Natural killer cell (primary cell): ENCODE measurements at regions not wholly inside any gene's neighbourhood (a gene's known extent, or its start where the extent isn't known, plus 50 kb on each side); places are given as distances from the start of the nearest gene placed in this dataset.

Experiments used
- ATAC-seq, 3 donors: fragments of 150-1000 bp in 2 of 3; fragments of 200-7000 bp in 1 of 3; cut with Tn5 transposase; 1 replicate in 1 of 3; 2 replicates in 2 of 3; pipeline ENCODE4 v1.10.0; 2021; ENCODE audit warnings: mild to moderate bottlenecking in 2 of 3, moderate library complexity in 2 of 3
- DNase-seq, 2 donors: peaks; one replicate each; pipeline versions ENCODE4 v3.0.0 to v3.0.0-alpha.2; 2013 to 2021; ENCODE audit warnings: mixed read lengths in 1 of 2
- H3K27ac ChIP-seq: one replicate; pipeline ENCODE4 v1.5.1; 2013; ENCODE audit warnings: mild to moderate bottlenecking, low read length
- H3K27me3 ChIP-seq: one replicate; pipeline ENCODE4 v1.6.1; 2013; ENCODE audit warnings: low read length; ENCODE audit not compliant: control insufficient read depth, insufficient read depth
- H3K36me3 ChIP-seq: one replicate; pipeline ENCODE4 v1.6.1; 2013; ENCODE audit warnings: low read length; ENCODE audit not compliant: control insufficient read depth, insufficient read depth
- H3K4me1 ChIP-seq: one replicate; pipeline ENCODE4 v1.6.1; 2013; ENCODE audit warnings: low read length; ENCODE audit not compliant: control insufficient read depth, insufficient read depth
- H3K4me3 ChIP-seq: one replicate; pipeline ENCODE4 v1.5.1; 2013; ENCODE audit warnings: low read length
- H3K9me3 ChIP-seq: one replicate; pipeline ENCODE4 v1.6.1; 2013; ENCODE audit warnings: low read length; ENCODE audit not compliant: control insufficient read depth, insufficient read depth
- H3K27ac Mint-ChIP-seq, 2 donors: one replicate each; pipeline ENCODE4 v1.8.0; 2022; ENCODE audit warnings: mild to moderate bottlenecking in 2 of 2, mixed read lengths in 2 of 2, moderate library complexity in 1 of 2
- H3K27me3 Mint-ChIP-seq, 2 donors: one replicate each; pipeline ENCODE4 v1.8.0; 2022; ENCODE audit warnings: low read depth in 2 of 2, mixed read lengths in 2 of 2
- H3K36me3 Mint-ChIP-seq: one replicate; pipeline ENCODE4 v1.8.0; 2022; ENCODE audit warnings: mixed read lengths
- H3K4me1 Mint-ChIP-seq, 2 donors: one replicate each; pipeline ENCODE4 v1.8.0; 2022; ENCODE audit warnings: mixed read lengths in 2 of 2
- H3K4me3 Mint-ChIP-seq: one replicate; pipeline ENCODE4 v1.8.0; 2022; ENCODE audit warnings: mild to moderate bottlenecking, moderate library complexity, mixed read lengths
- H3K9me3 Mint-ChIP-seq, 2 donors: one replicate each; pipeline ENCODE4 v1.8.0; 2022; ENCODE audit warnings: mixed read lengths in 2 of 2
- WGBS: methylation state at CpG from one replicate; pipeline ENCODE4 v1.1.7; 2013; ENCODE audit warnings: missing lambda C conversion rate; ENCODE audit not compliant: insufficient coverage; 5-methylcytosine and 5-hydroxymethylcytosine counted together
- intact Hi-C: fragments of 100-400 bp; cut with micrococcal nuclease; formaldehyde crosslinking; loops from one replicate; pipeline ENCODE4 v1.14.2; 2022
- TF ChIP-seq, protein P1 (sequence below): fragments of 200-600 bp; IDR thresholded peaks from one replicate; pipeline ENCODE4 v1.8.0; 2022; ENCODE audit warnings: antibody characterized with exemption

DNA sequence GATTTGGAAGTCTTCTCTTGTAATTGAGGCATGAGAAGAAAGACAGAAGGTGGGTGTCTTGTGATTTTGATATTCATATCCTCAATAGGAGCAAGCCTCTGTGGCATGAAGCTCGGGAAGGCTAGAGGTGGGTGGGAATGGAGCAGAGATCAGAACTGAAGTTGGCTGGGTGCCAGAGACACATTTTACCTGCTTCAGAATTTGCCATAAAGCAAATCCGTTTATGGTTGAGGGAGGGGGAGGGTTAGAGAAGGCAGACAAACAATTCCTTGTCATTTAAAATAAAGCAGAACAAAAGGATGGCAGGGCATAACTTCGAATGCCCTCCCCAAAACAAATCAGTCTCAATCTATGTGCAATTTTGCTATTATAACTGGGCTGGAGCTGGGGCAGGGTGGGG is 305.9 kb downstream of the KLF5 start:
- no peaks in the 10 kb centered on the region for H3K9me3 ChIP-seq
- H3K27me3 Mint-ChIP-seq, result no peaks in the 10 kb centered on the region
- WGBS, result 53% methylated on average over 2 of the region's 3 CpGs
- intact Hi-C loops, result no loop called here
- H3K27ac ChIP-seq, result no peak overlapping the region
- no peaks in the 10 kb centered on the region for H3K4me1 Mint-ChIP-seq
- no peak for ATAC-seq
- no peak overlapping the region for H3K27ac Mint-ChIP-seq
- no peaks in the 10 kb centered on the region for H3K4me1 ChIP-seq
- H3K36me3 ChIP-seq, result no peaks in the 10 kb centered on the region
- no peaks in the 10 kb centered on the region for H3K27me3 ChIP-seq
- H3K36me3 Mint-ChIP-seq, result no peaks in the 10 kb centered on the region
- DNase-seq, result no peak
- TF ChIP-seq, protein P1, sequence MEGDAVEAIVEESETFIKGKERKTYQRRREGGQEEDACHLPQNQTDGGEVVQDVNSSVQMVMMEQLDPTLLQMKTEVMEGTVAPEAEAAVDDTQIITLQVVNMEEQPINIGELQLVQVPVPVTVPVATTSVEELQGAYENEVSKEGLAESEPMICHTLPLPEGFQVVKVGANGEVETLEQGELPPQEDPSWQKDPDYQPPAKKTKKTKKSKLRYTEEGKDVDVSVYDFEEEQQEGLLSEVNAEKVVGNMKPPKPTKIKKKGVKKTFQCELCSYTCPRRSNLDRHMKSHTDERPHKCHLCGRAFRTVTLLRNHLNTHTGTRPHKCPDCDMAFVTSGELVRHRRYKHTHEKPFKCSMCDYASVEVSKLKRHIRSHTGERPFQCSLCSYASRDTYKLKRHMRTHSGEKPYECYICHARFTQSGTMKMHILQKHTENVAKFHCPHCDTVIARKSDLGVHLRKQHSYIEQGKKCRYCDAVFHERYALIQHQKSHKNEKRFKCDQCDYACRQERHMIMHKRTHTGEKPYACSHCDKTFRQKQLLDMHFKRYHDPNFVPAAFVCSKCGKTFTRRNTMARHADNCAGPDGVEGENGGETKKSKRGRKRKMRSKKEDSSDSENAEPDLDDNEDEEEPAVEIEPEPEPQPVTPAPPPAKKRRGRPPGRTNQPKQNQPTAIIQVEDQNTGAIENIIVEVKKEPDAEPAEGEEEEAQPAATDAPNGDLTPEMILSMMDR, result no peak
- no peak overlapping the region for H3K4me3 ChIP-seq
- no peak overlapping the region for H3K4me3 Mint-ChIP-seq
- H3K9me3 Mint-ChIP-seq, result peaks cover 0 to 2% of the 10 kb centered on the region in 2 donors

DNA sequence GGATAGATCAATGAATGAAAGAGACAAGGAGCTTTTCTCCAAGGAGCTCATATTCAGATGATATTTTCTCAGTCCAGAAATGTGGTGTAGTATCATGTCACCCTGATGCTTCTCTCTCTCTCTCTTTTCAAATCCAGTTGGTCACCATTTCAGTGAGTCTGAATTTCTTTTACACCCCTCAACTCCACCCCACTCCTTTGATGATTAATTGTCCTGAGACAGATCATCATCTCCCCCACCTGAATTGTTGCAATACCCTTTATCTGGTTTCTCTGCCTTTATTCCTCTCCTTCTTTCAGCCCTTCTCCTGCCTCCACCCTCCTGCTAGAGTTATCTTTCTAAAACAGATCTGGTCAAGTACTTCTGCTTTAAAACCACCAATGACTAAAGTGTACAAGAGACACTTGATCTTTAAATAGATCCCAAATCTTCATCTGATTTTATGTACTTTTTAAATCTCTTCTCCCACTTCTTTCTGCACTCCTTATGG is 299.8 kb downstream of the KLF5 start:
- no peak for DNase-seq
- no peaks in the 10 kb centered on the region for H3K27me3 ChIP-seq
- H3K9me3 Mint-ChIP-seq, result peaks cover 2 to 4% of the 10 kb centered on the region in 2 donors
- H3K27ac ChIP-seq, result no peak overlapping the region
- no peaks in the 10 kb centered on the region for H3K4me1 Mint-ChIP-seq
- intact Hi-C loops, result no loop called here
- H3K36me3 Mint-ChIP-seq, result no peaks in the 10 kb centered on the region
- no peak for ATAC-seq
- TF ChIP-seq, protein P1, result no peak
- H3K27me3 Mint-ChIP-seq, result no peaks in the 10 kb centered on the region
- H3K4me1 ChIP-seq, result no peaks in the 10 kb centered on the region
- H3K4me3 ChIP-seq, result no peak overlapping the region
- H3K36me3 ChIP-seq, result no peaks in the 10 kb centered on the region
- no peak overlapping the region for H3K4me3 Mint-ChIP-seq
- no peaks in the 10 kb centered on the region for H3K9me3 ChIP-seq
- no peak overlapping the region for H3K27ac Mint-ChIP-seq

- ATAC-seq, result no peak
- Mint-ChIP-seq H3K36me3 (no peaks in the 10 kb centered on the region), H3K9me3 (peaks cover 2 to 4% of the 10 kb centered on the region in 2 donors), H3K4me1 (no peaks in the 10 kb centered on the region), H3K27ac (no peak overlapping the region), H3K4me3 (no peak overlapping the region), H3K27me3 (no peaks in the 10 kb centered on the region)
- WGBS, result 71% methylated on average over 1 of the region's 2 CpGs
- no peaks in the 10 kb centered on the region for H3K27me3 ChIP-seq
- no peaks in the 10 kb centered on the region for H3K36me3 ChIP-seq
- H3K4me3 ChIP-seq, result no peak overlapping the region
- no peaks in the 10 kb centered on the region for H3K9me3 ChIP-seq
- no peak for DNase-seq
- no peaks in the 10 kb centered on the region for H3K4me1 ChIP-seq
- intact Hi-C loops, result no loop called here
- no peak overlapping the region for H3K27ac ChIP-seq
- TF ChIP-seq, protein P1, result no peak
These were observed 296.3 kb downstream of the KLF5 start for GRCh38 chr13:73355134-73355533.

DNA sequence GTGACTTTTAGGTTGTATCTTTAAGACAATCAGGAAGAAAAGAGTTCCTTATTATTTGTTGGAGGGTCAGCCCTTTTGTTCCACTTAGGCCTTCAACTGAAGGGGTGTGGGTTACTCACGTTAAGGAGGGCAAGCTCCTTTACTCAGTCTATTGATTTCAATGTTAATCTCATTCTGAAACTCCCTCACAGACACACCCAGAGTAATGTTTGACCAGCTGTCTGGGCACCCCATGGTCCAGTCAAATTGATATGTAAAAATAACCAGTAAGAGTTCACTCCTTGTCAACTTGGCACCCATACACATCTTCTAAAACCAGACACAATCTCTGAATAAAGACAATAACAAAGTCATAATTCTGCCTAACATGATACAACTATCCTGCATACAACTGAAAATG is 292.9 kb downstream of the KLF5 start:
- no peak for DNase-seq
- no peak overlapping the region for H3K4me3 ChIP-seq
- no peaks in the 10 kb centered on the region for H3K4me1 ChIP-seq
- Mint-ChIP-seq H3K27me3 (peaks cover 5 to 6% of the 10 kb centered on the region in 2 donors), H3K36me3 (no peaks in the 10 kb centered on the region), H3K4me1 (no peaks in the 10 kb centered on the region), H3K27ac (no peak overlapping the region), H3K4me3 (no peak overlapping the region), H3K9me3 (peaks cover 0 to 4% of the 10 kb centered on the region in 2 donors)
- no peak overlapping the region for H3K27ac ChIP-seq
- H3K36me3 ChIP-seq, result no peaks in the 10 kb centered on the region
- peaks cover 2% of the 10 kb centered on the region for H3K27me3 ChIP-seq
- ATAC-seq, result no peak
- H3K9me3 ChIP-seq, result no peaks in the 10 kb centered on the region
- TF ChIP-seq, protein P1, result no peak
- 71% methylated on average over 1 of the region's 1 CpG for WGBS
- intact Hi-C loops, result no loop called here
